HCT116 (cell line): ENCODE measurements at regions not wholly inside any gene's neighbourhood (a gene's known extent, or its start where the extent isn't known, plus 50 kb on each side); places are given as distances from the start of the nearest gene placed in this dataset.

Experiments
- ATAC-seq: fragments of 200-7000 bp; cut with Tn5 transposase; 2 replicates; pipeline ENCODE4 v1.9.1; 2020; ENCODE audit warnings: mild to moderate bottlenecking, moderate library complexity
- BruUV-seq: library from RNA; stranded (reverse); fragments of 400-500 nt; replicated peaks from 2 replicates; lab custom pipeline; 2021; lab: Mats Ljungman, UMichigan
- CTCF ChIA-PET: fragments of 300-600 bp; sonication (Branson Sonifier 250); formaldehyde crosslinking; loops from one replicate; lab custom pipeline; 2021; ENCODE audit warnings: antibody characterized with exemption; lab: Charles Lee
- POLR2A ChIA-PET: fragments of 300-600, 350-600 bp; sonication (Branson Sonifier 250); formaldehyde crosslinking; loops from one replicate; lab custom pipeline; 2021; ENCODE audit warnings: antibody characterized with exemption; lab: Charles Lee
- RAD21 ChIA-PET, 2 experiments: fragments of 300-600 bp; sonication (Branson Sonifier 250); formaldehyde crosslinking; loops; one replicate each; lab custom pipeline; 2023; ENCODE audit warnings: low total read pairs in 2 of 2; ENCODE audit not compliant: uncharacterized antibody in 2 of 2, unreplicated experiment in 2 of 2, low non-redundant PET in 1 of 2; lab: Charles Lee
- DNase-seq: peaks from one replicate; pipeline ENCODE4 v3.0.0-alpha.2; 2010; ENCODE audit warnings: low read depth, low spot score
- H2AFZ ChIP-seq: fragments of 200-600 bp; shearing (Covaris generic), sonication (generic); 2 replicates; pipeline ENCODE4 v1.6.1; 2017; ENCODE audit warnings: low read depth, mixed run types, mixed read lengths, antibody characterized with exemption, low read length; ENCODE audit not compliant: poor library complexity, severe bottlenecking
- H3K27ac ChIP-seq: 2 replicates; pipeline ENCODE4 v1.5.1; 2012; ENCODE audit warnings: low read depth, low read length
- H3K27me3 ChIP-seq: fragments of 200-600 bp; sonication (generic); 2 replicates; pipeline ENCODE4 v1.6.1; 2016; ENCODE audit warnings: mixed run types, low read length, mixed read lengths; ENCODE audit not compliant: insufficient read depth
- H3K36me3 ChIP-seq, 2 experiments: fragments of 200-500 bp in 1 of 2; fragments of 200-600 bp in 1 of 2; sonication (Bioruptor generic) in 1 of 2; sonication (generic) in 1 of 2; 2 replicates each; pipeline versions ENCODE4 v1.5.1 to v1.6.1; 2014 to 2016; ENCODE audit warnings: low read length in 2 of 2, inconsistent platforms in 1 of 2, mixed read lengths in 1 of 2, mixed run types in 1 of 2; ENCODE audit not compliant: insufficient read depth in 2 of 2, control insufficient read depth in 1 of 2
- H3K4me1 ChIP-seq, 2 experiments: fragments of 200-600 bp in 1 of 2; sonication (generic) in 1 of 2; 2 replicates each; pipeline versions ENCODE4 v1.5.1 to v1.6.1; 2012 to 2017; ENCODE audit warnings: low read length in 2 of 2, inconsistent platforms in 1 of 2, mild to moderate bottlenecking in 1 of 2, mixed read lengths in 1 of 2, mixed run types in 1 of 2, moderate library complexity in 1 of 2; ENCODE audit not compliant: insufficient read depth in 2 of 2, control insufficient read depth in 1 of 2
- H3K4me2 ChIP-seq: fragments of 200-600 bp; sonication (generic); 2 replicates; pipeline ENCODE4 v1.6.1; 2017; ENCODE audit warnings: mixed run types, low read length, mixed read lengths
- H3K4me3 ChIP-seq, 2 experiments: fragments of 200-600 bp in 1 of 2; sonication (generic) in 1 of 2; replicated peaks in 1 of 2; 2 replicates each; pipeline ENCODE4 v1.5.1; 2011 to 2016; ENCODE audit warnings: low read length in 2 of 2, control low read depth in 1 of 2, low read depth in 1 of 2, mild to moderate bottlenecking in 1 of 2, mixed read lengths in 1 of 2, mixed run types in 1 of 2
- H3K79me2 ChIP-seq: fragments of 200-600 bp; sonication (generic); 2 replicates; pipeline ENCODE4 v1.6.1; 2017; ENCODE audit warnings: mild to moderate bottlenecking, mixed run types, low read length, moderate library complexity, mixed read lengths; ENCODE audit not compliant: insufficient read depth
- H3K9ac ChIP-seq: fragments of 200-600 bp; sonication (generic); 2 replicates; pipeline ENCODE4 v1.6.1; 2016; ENCODE audit warnings: low read length, mixed read lengths
- H3K9me2 ChIP-seq: fragments of 200-600 bp; sonication (generic), shearing (Covaris generic); 2 replicates; pipeline ENCODE4 v1.6.1; 2017; ENCODE audit warnings: mixed run types, mild to moderate bottlenecking, moderate library complexity; ENCODE audit not compliant: insufficient read depth
- H3K9me3 ChIP-seq, 2 experiments: fragments of 200-500 bp in 1 of 2; fragments of 200-600 bp in 1 of 2; sonication (Bioruptor generic) in 1 of 2; sonication (generic) in 1 of 2; 2 replicates each; pipeline ENCODE4 v1.6.1; 2014 to 2017; ENCODE audit warnings: low read length in 2 of 2, mixed read lengths in 2 of 2, inconsistent platforms in 1 of 2, low read depth in 1 of 2, mild to moderate bottlenecking in 1 of 2, mixed run types in 1 of 2, moderate library complexity in 1 of 2; ENCODE audit not compliant: control insufficient read depth in 1 of 2, insufficient read depth in 1 of 2
- H4K20me1 ChIP-seq: fragments of 200-600 bp; sonication (generic), shearing (Covaris generic); 2 replicates; pipeline ENCODE4 v1.6.1; 2017; ENCODE audit warnings: mixed run types, mild to moderate bottlenecking, moderate library complexity; ENCODE audit not compliant: insufficient read depth
- CBX3 ChIP-seq: IDR thresholded peaks from 2 replicates; pipeline ENCODE4 v1.6.1; 2012; ENCODE audit warnings: low read depth
- CEBPB ChIP-seq: IDR thresholded peaks from 2 replicates; pipeline ENCODE4 v1.6.1; 2012; ENCODE audit warnings: low read depth
- EGR1 ChIP-seq: IDR thresholded peaks from 2 replicates; pipeline ENCODE4 v1.6.1; 2012; ENCODE audit warnings: low read depth
- ELF1 ChIP-seq: IDR thresholded peaks from 2 replicates; pipeline ENCODE4 v1.6.1; 2012; ENCODE audit warnings: low read depth, borderline replicate concordance
- EZH2 ChIP-seq: fragments of 200-600 bp; sonication (generic); IDR thresholded peaks from 2 replicates; pipeline ENCODE4 v1.6.1; 2017; ENCODE audit warnings: antibody characterized with exemption, mixed run types
- EZH2phosphoT487 ChIP-seq: fragments of 200-600 bp; IDR thresholded peaks from 2 replicates; pipeline ENCODE4 v1.6.1; 2018; ENCODE audit warnings: antibody characterized with exemption, borderline replicate concordance
- POLR2A ChIP-seq: IDR thresholded peaks from 2 replicates; pipeline ENCODE4 v1.7.0; 2011; ENCODE audit warnings: borderline replicate concordance; ENCODE audit not compliant: insufficient read depth, insufficient read length; ENCODE audit errors: extremely low read depth
- POLR2AphosphoS5 ChIP-seq: IDR thresholded peaks from 2 replicates; pipeline ENCODE4 v1.6.1; 2011; ENCODE audit warnings: mild to moderate bottlenecking, low read depth, low read length, moderate library complexity
- RAD21 ChIP-seq: IDR thresholded peaks from 2 replicates; pipeline ENCODE4 v1.6.1; 2012; ENCODE audit warnings: low read depth, mild to moderate bottlenecking
- SIN3A ChIP-seq: IDR thresholded peaks from 2 replicates; pipeline ENCODE4 v1.6.1; 2012; ENCODE audit warnings: low read depth
- SP1 ChIP-seq: IDR thresholded peaks from 2 replicates; pipeline ENCODE4 v1.6.1; 2012; ENCODE audit warnings: low read depth
- TCF7L2 ChIP-seq: IDR thresholded peaks from 2 replicates; pipeline ENCODE4 v1.7.0; 2011; ENCODE audit warnings: borderline replicate concordance, inconsistent platforms; ENCODE audit not compliant: insufficient read depth, insufficient read length; ENCODE audit errors: extremely low read depth
- ZFX ChIP-seq: fragments of 450-650 bp; IDR thresholded peaks from 2 replicates; pipeline ENCODE4 v1.6.1; 2017
- ZNF274 ChIP-seq: fragments of 200-500 bp; sonication (Bioruptor generic); IDR thresholded peaks from 2 replicates; pipeline ENCODE4 v1.6.1; 2014; ENCODE audit warnings: mild to moderate bottlenecking, low read depth, low read length, inconsistent platforms
- intact Hi-C: fragments of 100-400 bp; cut with micrococcal nuclease; formaldehyde crosslinking; loops from 2 replicates; pipeline ENCODE4 v1.10.0; 2022
- TF ChIP-seq, protein P1 (sequence below): IDR thresholded peaks from 2 replicates; pipeline ENCODE4 v1.6.1; 2011; ENCODE audit warnings: mild to moderate bottlenecking, low read length, moderate library complexity; ENCODE audit not compliant: insufficient replicate concordance; ENCODE audit errors: extremely low read depth
- TF ChIP-seq, protein P2 (sequence below): IDR thresholded peaks from 2 replicates; pipeline ENCODE4 v1.6.1; 2012
- TF ChIP-seq, protein P3 (sequence below): IDR thresholded peaks from 2 replicates; pipeline ENCODE4 v1.6.1; 2012; ENCODE audit warnings: low read depth

DNA sequence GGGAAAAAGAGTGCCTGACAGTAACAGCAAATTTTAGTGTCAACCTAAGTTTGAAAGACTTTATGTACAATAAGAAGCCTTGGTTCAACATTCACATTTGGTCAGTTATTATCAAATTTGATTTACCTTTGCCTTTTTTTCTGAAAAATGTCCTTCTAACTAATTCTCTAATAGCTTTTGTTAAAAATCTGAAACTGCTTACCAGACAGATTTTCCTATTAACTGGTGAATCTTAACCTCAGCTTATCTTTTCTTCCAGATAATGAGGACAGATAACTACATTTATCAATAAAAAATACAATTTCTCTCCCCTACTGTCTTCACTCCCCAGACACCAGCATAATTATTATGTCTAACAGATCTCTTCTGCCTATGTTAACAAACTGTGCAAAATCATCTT is 988.5 kb downstream of the CDH18 start:
- Histone ChIP-seq H3K9me3 (peaks cover 7 to 36% of the 10 kb centered on the region in 2 experiments; a peak in 3 of 4 replicates), H3K27ac (no peak overlapping the region), H3K36me3 (no peaks in the 10 kb centered on the region), H3K79me2 (no peaks in the 10 kb centered on the region), H3K4me2 (no peak overlapping the region), H3K9me2 (no peaks in the 10 kb centered on the region), H3K4me3 (no peak overlapping the region), H3K27me3 (no peaks in the 10 kb centered on the region), H3K4me1 (no peaks in the 10 kb centered on the region), H3K9ac (no peak overlapping the region), H2AFZ (no peak overlapping the region), H4K20me1 (no peaks in the 10 kb centered on the region)
- TF ChIP-seq ZNF274 (no peak), TCF7L2 (no peak), CBX3 (no peak), ELF1 (no peak), ZFX (no peak), EZH2phosphoT487 (no peak), EZH2 (no peak), POLR2A (no peak), RAD21 (no peak), EGR1 (no peak), SP1 (no peak), CEBPB (no peak), POLR2AphosphoS5 (no peak), SIN3A (no peak)
- TF ChIP-seq, protein P1, sequence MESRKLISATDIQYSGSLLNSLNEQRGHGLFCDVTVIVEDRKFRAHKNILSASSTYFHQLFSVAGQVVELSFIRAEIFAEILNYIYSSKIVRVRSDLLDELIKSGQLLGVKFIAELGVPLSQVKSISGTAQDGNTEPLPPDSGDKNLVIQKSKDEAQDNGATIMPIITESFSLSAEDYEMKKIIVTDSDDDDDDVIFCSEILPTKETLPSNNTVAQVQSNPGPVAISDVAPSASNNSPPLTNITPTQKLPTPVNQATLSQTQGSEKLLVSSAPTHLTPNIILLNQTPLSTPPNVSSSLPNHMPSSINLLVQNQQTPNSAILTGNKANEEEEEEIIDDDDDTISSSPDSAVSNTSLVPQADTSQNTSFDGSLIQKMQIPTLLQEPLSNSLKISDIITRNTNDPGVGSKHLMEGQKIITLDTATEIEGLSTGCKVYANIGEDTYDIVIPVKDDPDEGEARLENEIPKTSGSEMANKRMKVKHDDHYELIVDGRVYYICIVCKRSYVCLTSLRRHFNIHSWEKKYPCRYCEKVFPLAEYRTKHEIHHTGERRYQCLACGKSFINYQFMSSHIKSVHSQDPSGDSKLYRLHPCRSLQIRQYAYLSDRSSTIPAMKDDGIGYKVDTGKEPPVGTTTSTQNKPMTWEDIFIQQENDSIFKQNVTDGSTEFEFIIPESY, result no peak
- TF ChIP-seq, protein P2, sequence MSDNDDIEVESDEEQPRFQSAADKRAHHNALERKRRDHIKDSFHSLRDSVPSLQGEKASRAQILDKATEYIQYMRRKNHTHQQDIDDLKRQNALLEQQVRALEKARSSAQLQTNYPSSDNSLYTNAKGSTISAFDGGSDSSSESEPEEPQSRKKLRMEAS, result no peak
- TF ChIP-seq, protein P3, sequence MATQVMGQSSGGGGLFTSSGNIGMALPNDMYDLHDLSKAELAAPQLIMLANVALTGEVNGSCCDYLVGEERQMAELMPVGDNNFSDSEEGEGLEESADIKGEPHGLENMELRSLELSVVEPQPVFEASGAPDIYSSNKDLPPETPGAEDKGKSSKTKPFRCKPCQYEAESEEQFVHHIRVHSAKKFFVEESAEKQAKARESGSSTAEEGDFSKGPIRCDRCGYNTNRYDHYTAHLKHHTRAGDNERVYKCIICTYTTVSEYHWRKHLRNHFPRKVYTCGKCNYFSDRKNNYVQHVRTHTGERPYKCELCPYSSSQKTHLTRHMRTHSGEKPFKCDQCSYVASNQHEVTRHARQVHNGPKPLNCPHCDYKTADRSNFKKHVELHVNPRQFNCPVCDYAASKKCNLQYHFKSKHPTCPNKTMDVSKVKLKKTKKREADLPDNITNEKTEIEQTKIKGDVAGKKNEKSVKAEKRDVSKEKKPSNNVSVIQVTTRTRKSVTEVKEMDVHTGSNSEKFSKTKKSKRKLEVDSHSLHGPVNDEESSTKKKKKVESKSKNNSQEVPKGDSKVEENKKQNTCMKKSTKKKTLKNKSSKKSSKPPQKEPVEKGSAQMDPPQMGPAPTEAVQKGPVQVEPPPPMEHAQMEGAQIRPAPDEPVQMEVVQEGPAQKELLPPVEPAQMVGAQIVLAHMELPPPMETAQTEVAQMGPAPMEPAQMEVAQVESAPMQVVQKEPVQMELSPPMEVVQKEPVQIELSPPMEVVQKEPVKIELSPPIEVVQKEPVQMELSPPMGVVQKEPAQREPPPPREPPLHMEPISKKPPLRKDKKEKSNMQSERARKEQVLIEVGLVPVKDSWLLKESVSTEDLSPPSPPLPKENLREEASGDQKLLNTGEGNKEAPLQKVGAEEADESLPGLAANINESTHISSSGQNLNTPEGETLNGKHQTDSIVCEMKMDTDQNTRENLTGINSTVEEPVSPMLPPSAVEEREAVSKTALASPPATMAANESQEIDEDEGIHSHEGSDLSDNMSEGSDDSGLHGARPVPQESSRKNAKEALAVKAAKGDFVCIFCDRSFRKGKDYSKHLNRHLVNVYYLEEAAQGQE, result no peak
- ChIA-PET RAD21 (no interaction called here), POLR2A (no interaction called here), CTCF (no interaction called here)
- no TSS peak for BruUV-seq
- DNase-seq (no peak), ATAC-seq (no peak)
- intact Hi-C loops, result no loop called here
